GM20000 (cell line): ENCODE measurements at regions not wholly inside any gene's neighbourhood (a gene's known extent, or its start where the extent isn't known, plus 50 kb on each side); places are given as distances from the start of the nearest gene placed in this dataset.

Source experiments
- DNase-seq: peaks from one replicate; pipeline ENCODE4 v3.0.0; 2012; ENCODE audit warnings: low spot score
- TF ChIP-seq, protein P1 (sequence below): IDR thresholded peaks from 2 replicates; pipeline ENCODE4 v1.5.1; 2012; ENCODE audit warnings: mild to moderate bottlenecking, control low read depth; ENCODE audit errors: extremely low read depth, missing control alignments

DNA sequence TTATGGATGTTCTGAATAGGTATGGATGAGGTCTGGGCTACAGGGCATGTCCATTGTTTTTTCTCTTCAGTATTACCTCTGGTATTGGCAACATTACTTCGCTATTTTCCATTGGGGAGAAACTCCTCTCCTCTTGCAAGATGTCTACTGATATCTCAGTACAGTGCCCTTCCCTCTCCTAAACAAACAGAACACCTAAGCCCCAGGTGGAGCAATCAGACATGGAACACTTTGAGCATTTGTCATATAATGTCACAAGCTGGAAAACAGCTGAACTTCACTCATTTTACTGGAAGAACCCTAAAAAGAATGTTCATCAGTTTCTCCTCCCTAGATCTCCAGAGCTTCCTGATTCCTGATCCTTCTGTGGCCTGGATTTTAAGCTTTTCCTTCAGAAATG lies 339.8 kb downstream of the FRK start:
- no peak for DNase-seq
- TF ChIP-seq, protein P1, sequence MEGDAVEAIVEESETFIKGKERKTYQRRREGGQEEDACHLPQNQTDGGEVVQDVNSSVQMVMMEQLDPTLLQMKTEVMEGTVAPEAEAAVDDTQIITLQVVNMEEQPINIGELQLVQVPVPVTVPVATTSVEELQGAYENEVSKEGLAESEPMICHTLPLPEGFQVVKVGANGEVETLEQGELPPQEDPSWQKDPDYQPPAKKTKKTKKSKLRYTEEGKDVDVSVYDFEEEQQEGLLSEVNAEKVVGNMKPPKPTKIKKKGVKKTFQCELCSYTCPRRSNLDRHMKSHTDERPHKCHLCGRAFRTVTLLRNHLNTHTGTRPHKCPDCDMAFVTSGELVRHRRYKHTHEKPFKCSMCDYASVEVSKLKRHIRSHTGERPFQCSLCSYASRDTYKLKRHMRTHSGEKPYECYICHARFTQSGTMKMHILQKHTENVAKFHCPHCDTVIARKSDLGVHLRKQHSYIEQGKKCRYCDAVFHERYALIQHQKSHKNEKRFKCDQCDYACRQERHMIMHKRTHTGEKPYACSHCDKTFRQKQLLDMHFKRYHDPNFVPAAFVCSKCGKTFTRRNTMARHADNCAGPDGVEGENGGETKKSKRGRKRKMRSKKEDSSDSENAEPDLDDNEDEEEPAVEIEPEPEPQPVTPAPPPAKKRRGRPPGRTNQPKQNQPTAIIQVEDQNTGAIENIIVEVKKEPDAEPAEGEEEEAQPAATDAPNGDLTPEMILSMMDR = no peak

DNA sequence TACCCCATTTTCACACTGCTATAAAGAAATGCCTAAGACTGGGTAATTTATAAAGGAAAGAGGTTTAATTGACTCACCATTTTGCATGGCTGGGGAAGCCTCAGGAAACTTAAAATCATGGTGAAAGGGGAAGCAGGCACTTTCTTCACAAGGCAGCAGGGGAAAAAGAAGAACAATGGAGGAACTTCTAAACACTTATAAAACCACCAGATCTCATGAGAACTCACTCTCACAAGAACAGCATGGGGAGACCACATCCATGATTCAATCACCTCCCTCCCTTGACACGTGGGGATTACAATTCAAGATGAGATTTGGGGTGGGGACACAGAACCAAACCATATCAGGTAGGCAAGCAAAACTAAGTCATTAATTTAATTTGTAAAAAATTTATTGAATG lies 343.2 kb downstream of the FRK start:
- TF ChIP-seq, protein P1 = no peak
- DNase-seq = no peak

DNA sequence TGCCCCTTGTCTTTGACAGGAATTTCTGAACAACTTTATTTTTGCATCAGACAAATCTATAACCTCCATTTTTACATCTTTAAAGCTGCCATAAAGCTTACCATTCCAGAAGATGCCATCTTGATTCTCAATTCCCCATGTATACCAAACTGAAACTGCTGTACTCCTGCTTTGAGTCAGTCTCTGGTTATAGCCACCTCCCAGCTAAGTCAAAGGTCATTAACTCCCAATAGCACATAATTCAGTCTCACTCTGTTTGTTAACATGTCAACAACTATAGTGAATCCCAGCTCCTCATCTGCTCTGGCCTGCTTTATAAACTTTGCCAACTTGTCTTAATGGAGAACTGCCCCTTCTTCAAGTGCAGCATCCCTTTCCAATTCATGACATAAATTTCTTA lies 343.6 kb downstream of the FRK start:
- peak; percentile 7 for DNase-seq
- TF ChIP-seq, protein P1 = no peak

DNA sequence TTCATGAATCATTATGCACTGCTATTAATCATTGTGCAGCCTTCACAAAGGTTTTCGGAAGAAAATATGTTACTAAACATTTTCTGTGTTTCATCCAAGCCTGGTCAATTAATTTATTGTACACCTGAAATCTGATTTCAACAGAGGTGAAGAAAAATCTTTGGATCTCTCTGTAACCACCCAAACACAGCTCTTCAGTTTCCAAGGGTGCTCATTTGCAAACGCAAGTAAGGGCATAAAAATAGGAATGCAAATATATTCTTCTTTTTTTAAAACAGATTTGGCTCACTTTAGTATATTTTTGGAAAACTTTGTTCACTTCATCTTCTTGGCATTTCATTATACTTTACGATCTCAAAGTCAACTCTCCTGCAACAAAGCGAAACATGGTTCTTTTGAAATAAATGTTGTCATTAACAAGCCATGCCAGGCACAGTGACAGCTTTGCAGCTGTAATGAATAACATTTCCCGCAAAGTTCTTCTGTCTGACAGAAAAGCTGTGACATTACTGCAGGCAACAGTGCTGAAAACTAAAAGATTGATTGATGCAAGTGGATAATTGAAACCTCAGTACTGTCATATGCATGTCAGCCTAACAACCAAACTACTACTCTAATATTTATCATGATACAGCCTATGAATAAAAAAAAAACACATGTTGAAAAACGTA lies 348.3 kb downstream of the FRK start:
- TF ChIP-seq, protein P1 = no peak
- DNase-seq = no peak

DNA sequence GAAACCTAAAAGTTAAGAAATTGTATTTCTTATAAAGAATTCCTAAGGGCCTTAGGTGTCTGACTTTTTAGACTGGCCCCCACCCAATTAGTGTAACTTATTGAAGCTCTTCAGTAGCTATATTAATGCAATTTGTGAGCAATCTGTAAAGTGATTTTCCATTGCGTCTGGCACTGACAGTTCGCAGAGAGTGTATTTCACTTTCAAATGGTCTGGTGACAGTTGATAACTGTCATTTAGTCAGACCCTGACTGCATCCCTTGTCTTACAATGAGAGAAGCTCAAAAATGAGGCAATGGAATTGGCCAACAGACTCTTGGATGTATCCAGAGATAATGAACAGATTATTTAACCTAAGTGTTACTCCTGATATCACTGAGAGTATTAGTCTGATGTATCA lies 351.8 kb downstream of the FRK start:
- TF ChIP-seq, protein P1 = no peak
- DNase-seq = no peak

DNA sequence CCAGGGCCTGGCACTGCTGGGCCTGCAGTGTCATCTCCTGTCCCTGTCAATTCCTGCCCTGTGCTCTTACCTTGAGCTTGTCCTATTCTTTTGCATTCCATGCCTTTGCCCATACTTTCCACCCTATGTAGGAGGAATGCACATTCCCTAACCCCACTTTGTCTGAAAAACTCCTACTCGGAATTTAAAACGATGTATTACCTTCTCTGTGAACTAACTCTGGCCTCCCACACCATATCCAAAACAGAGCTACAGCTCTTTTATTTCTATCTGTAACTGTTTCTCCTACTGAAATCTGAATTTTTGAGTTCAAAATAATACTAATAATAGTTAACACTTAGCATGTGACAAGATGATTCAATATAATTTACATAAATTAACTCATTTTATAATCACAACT lies 353.7 kb downstream of the FRK start:
- DNase-seq = no peak
- TF ChIP-seq, protein P1 = no peak

DNA sequence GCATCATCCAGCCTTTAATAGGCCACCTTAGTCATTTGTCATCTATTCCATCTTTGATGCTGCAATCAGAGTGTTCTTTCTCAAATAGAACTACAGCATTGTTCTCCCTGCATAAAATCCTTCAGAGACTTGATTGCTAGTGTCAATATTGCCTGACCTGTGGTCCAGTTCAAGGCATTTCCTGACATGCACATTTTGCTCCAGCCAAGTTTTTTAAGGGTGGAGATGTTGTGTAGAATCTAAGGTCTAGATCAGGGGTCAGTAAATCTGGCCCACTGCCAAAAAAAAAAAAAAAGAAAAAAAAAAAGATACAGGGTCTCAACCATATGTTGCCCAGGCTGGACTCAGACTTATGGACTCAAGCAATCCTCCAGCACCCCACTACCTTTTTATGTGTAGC lies 354.4 kb downstream of the FRK start:
- TF ChIP-seq, protein P1 = no peak

More for the DNA sequence above, 354.4 kb downstream of the FRK start:
- DNase-seq = no peak
